Cardiac fibroblast (primary cell): ENCODE measurements at regions not wholly inside any gene's neighbourhood (a gene's known extent, or its start where the extent isn't known, plus 50 kb on each side); places are given as distances from the start of the nearest gene placed in this dataset.

Experiments
- DNase-seq, 2 donors: peaks; one replicate each; pipeline versions ENCODE4 v3.0.0 to v3.0.0-alpha.2; 2010; ENCODE audit warnings: low read depth in 2 of 2
- H3K4me3 ChIP-seq, 2 donors: replicated peaks in 1 of 2; 1 replicate in 1 of 2; 2 replicates in 1 of 2; pipeline ENCODE4 v1.5.1; 2011; ENCODE audit warnings: low read depth in 2 of 2, low read length in 2 of 2, mild to moderate bottlenecking in 2 of 2, moderate library complexity in 1 of 2
- CTCF ChIP-seq: IDR thresholded peaks from one replicate; pipeline ENCODE4 v1.5.1; 2011; ENCODE audit warnings: low read depth, mild to moderate bottlenecking, low read length, inconsistent platforms

- TF ChIP-seq CTCF, result no peak
- DNase-seq, result no peak
- H3K4me3 ChIP-seq, result no peak overlapping the region
Observed at GRCh38 chr12:92273076-92273475, 127.4 kb upstream of the BTG1 start.

GRCh38 chr12:92272061-92272964 is 126.7 kb upstream of the BTG1 start:
- DNase-seq, result no peak
- TF ChIP-seq CTCF, result no peak

GRCh38 chr12:92271341-92271740 is 125.7 kb upstream of the BTG1 start:
- H3K4me3 ChIP-seq, result no peak overlapping the region
- no peak for TF ChIP-seq CTCF
- no peak for DNase-seq

More at GRCh38 chr12:92272061-92272964, 126.7 kb upstream of the BTG1 start:
- H3K4me3 ChIP-seq, result no peak overlapping the region

GRCh38 chr12:92270521-92270920 is 124.9 kb upstream of the BTG1 start:
- DNase-seq, result no peak
- no peak for TF ChIP-seq CTCF
- H3K4me3 ChIP-seq, result no peak overlapping the region

- H3K4me3 ChIP-seq, result no peak overlapping the region
- DNase-seq, result no peak
- no peak for TF ChIP-seq CTCF
Observed at GRCh38 chr12:92268946-92269345, 123.3 kb upstream of the BTG1 start.

GRCh38 chr12:92261692-92262091 is 116.0 kb upstream of the BTG1 start:
- TF ChIP-seq CTCF, result no peak
- no peak for DNase-seq
- no peak overlapping the region for H3K4me3 ChIP-seq
